WERI-Rb-1 (cell line): ENCODE measurements at regions not wholly inside any gene's neighbourhood (a gene's known extent, or its start where the extent isn't known, plus 50 kb on each side); places are given as distances from the start of the nearest gene placed in this dataset.
A peak's percentile ranks its signal among the peaks of the same experiment; 100 is the strongest.
"Not testable (repeated sequence)": the region's sequence is repeated elsewhere in the genome, so short reads cannot be mapped to it uniquely, and the experiment has no call there.

Source experiments
- DNase-seq: peaks from one replicate; pipeline ENCODE4 v3.0.0-alpha.2; 2020
- H3K27ac ChIP-seq: fragments of 250-450 bp; sonication (Bioruptor Pico); 2 replicates; pipeline ENCODE4 v1.5.1; 2020; ENCODE audit warnings: mild to moderate bottlenecking, moderate library complexity
- H3K27me3 ChIP-seq: fragments of 250-450 bp; sonication (Bioruptor Pico); 2 replicates; pipeline ENCODE4 v1.5.1; 2021; ENCODE audit warnings: mild to moderate bottlenecking, low read depth, moderate library complexity; ENCODE audit not compliant: insufficient read depth, severe bottlenecking
- H3K36me3 ChIP-seq: fragments of 250-450 bp; sonication (Bioruptor Pico); 2 replicates; pipeline ENCODE4 v1.5.1; 2020; ENCODE audit warnings: mild to moderate bottlenecking, moderate library complexity
- H3K4me3 ChIP-seq: 2 replicates; pipeline ENCODE4 v1.5.1; 2011; ENCODE audit warnings: low read depth, mild to moderate bottlenecking, control low read depth, low read length
- H3K9me3 ChIP-seq: fragments of 250-450 bp; sonication (Bioruptor Pico); 2 replicates; pipeline ENCODE4 v1.5.1; 2021; ENCODE audit warnings: mild to moderate bottlenecking, moderate library complexity; ENCODE audit not compliant: severe bottlenecking
- TF ChIP-seq, protein P1 (sequence below): IDR thresholded peaks from 2 replicates; pipeline ENCODE4 v1.5.1; 2011; ENCODE audit warnings: low read depth, mild to moderate bottlenecking, control low read depth, inconsistent platforms, low read length

DNA sequence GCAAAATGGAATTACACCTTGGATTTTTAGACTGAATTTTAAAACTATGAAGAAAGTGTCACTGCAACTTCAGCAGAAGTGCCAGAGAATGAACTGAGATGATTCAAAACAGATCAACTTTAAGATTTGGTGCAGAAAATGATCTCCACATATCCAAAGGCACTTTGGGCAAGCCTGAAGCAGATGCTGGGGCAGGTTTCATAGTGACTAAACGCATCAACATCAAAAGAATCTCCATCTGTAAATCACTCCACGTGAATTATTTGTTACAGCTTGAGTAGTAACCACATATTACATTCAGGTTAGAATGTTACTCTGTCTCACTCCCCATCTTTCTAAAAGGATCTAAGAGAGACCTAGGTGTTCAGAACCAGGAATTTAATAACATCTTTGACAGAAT, 329.0 kb upstream of the ESRRG start:
- H3K27ac ChIP-seq: no peak overlapping the region
- no peaks in the 10 kb centered on the region for H3K9me3 ChIP-seq
- H3K4me3 ChIP-seq: no peak overlapping the region
- no peaks in the 10 kb centered on the region for H3K36me3 ChIP-seq
- H3K27me3 ChIP-seq: no peaks in the 10 kb centered on the region
- TF ChIP-seq, protein P1, sequence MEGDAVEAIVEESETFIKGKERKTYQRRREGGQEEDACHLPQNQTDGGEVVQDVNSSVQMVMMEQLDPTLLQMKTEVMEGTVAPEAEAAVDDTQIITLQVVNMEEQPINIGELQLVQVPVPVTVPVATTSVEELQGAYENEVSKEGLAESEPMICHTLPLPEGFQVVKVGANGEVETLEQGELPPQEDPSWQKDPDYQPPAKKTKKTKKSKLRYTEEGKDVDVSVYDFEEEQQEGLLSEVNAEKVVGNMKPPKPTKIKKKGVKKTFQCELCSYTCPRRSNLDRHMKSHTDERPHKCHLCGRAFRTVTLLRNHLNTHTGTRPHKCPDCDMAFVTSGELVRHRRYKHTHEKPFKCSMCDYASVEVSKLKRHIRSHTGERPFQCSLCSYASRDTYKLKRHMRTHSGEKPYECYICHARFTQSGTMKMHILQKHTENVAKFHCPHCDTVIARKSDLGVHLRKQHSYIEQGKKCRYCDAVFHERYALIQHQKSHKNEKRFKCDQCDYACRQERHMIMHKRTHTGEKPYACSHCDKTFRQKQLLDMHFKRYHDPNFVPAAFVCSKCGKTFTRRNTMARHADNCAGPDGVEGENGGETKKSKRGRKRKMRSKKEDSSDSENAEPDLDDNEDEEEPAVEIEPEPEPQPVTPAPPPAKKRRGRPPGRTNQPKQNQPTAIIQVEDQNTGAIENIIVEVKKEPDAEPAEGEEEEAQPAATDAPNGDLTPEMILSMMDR: no peak
- no peak for DNase-seq

DNA sequence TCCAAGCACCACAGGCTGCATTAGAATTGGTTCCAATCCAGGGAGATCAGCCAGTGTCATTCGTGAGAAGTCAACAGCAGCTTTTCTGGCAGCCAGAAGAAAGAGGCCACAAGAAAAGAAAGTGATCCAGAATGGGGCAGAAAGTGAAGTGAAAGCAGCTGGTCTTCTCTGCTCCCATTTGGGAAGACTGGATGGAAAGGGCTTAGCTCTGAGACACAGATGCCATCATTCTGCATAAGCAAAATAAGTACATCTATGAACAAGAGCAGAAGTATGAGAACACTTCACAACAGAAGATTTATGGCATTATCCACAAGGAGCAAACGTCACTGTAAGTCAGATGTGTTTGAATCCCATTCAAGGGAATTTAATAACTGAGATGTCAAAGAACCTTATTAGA, 326.5 kb upstream of the ESRRG start:
- H3K27me3 ChIP-seq: no peaks in the 10 kb centered on the region
- H3K36me3 ChIP-seq: no peaks in the 10 kb centered on the region
- no peak overlapping the region for H3K27ac ChIP-seq
- TF ChIP-seq, protein P1: no peak
- no peak overlapping the region for H3K4me3 ChIP-seq
- no peaks in the 10 kb centered on the region for H3K9me3 ChIP-seq
- DNase-seq: no peak

DNA sequence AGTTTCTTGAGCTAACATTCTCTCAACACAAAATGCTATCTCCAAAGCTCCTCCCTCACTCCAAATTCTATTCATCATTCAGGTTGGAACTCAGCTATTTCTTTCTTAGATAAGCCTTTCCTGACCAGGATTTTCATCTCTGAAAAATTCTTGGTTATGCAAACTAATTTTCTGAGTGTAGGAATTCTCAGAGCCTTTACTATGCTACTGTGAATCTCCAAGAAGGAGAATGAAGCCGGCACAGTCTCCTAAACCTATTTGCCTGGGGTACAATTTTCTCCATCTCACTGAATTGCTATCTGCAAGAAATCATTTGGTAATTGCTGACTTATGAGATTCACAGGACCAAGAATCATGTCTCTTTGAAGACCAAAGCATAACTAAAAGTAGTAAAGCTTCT, 325.9 kb upstream of the ESRRG start:
- TF ChIP-seq, protein P1: no peak

DNA sequence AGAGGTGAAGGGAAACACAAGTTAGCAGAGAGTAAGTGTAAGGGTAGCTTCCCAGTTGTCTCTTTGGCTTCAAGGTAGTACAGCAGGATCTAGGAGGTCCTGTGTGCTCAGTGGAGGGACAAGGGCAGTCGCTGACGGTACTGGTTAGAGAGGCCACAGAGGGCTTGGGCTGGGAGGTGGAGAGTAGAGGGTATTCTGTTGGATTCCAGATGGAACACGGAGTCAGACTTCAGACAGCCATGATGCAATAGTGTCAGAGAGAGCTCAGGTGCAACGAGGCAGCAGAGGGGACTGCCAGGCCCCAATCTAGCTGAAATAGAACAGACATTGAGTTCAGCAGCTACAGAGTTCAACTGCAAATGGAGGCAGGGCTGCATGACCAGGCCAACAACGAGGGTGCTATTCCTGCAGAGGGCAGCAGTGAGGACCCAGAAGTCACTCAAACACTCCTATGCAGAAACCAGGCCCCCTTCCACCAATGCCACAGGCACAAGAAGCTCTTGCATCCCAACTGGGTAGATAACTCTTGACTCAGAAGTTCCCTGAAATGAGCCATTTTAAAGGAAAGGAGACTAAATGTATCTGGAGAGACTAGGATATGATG, 325.0 kb upstream of the ESRRG start:
- peak; percentile 71 for DNase-seq
- Histone ChIP-seq H3K27me3 (no peaks in the 10 kb centered on the region), H3K4me3 (no peak overlapping the region), H3K27ac (no peak overlapping the region), H3K36me3 (no peaks in the 10 kb centered on the region), H3K9me3 (no peaks in the 10 kb centered on the region)
- TF ChIP-seq, protein P1: peak; percentile 94

More for the DNA sequence above, 325.9 kb upstream of the ESRRG start:
- Histone ChIP-seq H3K27me3 (no peaks in the 10 kb centered on the region), H3K9me3 (no peaks in the 10 kb centered on the region), H3K36me3 (no peaks in the 10 kb centered on the region), H3K4me3 (no peak overlapping the region), H3K27ac (no peak overlapping the region)
- DNase-seq: no peak

DNA sequence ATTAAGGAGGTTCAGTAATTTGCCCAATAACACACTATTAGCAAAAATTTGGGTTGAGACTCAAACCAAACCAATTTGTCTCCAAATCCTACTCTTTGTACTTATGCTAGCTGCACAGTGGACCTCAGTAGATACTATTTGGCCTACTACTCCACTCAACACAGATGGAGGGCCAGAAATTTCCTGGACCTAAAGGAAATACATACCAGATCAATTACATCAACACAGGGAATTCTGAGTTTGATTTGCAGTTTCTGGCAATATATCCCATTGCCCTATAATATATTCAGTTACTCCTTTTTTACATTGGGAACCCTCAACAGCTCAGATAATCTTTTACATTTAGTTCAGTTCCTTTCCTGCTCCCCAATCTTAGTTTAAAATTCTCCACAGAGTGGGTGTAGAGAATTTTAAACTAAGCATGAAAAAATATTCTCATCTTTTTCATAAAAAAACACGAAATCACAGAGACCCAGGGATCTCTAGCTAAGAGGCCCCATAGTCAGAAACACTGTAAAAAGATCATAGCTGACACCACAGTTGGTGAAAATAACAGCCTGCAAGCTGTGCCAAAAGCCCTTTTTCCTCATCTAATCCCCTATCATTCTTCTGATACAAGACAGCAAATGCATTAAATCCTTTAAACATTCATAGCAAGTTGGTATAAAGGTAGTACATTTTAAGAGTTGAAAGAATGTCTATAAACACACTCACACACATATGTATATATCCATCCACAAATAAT, 317.7 kb upstream of the ESRRG start:
- no peak for DNase-seq
- TF ChIP-seq, protein P1: no peak
- H3K4me3 ChIP-seq: no peak overlapping the region
- no peak overlapping the region for H3K27ac ChIP-seq
- no peaks in the 10 kb centered on the region for H3K27me3 ChIP-seq
- peaks cover 10% of the 10 kb centered on the region for H3K9me3 ChIP-seq
- no peaks in the 10 kb centered on the region for H3K36me3 ChIP-seq

DNA sequence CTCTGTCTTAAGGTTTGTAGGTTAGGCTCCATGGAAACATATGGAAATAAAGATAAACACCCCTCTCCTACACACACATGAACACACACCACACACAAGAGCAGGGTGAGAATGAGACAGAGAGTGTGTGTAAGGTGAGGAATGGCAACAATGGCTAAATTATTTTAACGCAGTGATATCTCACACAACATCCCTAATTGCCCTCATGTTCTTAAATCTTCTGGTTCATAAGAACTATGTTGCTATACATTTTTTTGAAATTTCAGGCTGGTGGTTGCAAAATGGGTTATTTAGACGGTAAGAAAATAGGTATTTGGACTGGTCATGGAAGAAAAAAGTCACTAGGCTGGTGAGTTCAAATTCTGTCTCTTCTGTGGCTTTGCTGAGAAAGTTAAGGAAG, 316.7 kb upstream of the ESRRG start:
- no peak for DNase-seq
- no peak overlapping the region for H3K27ac ChIP-seq
- peaks cover 10% of the 10 kb centered on the region for H3K9me3 ChIP-seq
- no peaks in the 10 kb centered on the region for H3K27me3 ChIP-seq
- TF ChIP-seq, protein P1: no peak
- H3K4me3 ChIP-seq: no peak overlapping the region
- no peaks in the 10 kb centered on the region for H3K36me3 ChIP-seq

DNA sequence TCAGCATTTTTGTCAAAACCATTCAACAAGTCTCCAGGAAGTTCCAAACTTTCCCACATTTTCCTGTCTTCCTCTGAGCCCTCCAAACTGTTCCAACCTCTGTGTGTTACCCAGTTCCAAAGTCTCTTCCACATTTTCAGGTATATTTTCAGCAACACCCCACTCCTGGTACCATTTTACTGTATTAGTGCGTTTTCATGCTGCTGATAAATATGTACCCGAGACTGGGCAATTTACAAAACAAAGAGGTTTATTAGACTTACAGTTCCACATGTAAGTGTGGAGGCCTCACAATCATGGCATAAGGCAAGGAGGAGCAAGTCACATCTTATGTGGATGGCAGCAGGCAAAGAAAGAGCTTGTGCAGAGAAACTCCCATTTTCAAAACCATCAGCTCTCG, 315.9 kb upstream of the ESRRG start:
- H3K36me3 ChIP-seq, H3K4me3 ChIP-seq, DNase-seq, H3K27me3 ChIP-seq, H3K27ac ChIP-seq: not testable (repeated sequence)
- peaks cover 10% of the 10 kb centered on the region for H3K9me3 ChIP-seq
